ENCODE measurements at regions not wholly inside any gene's neighbourhood (a gene's known extent, or its start where the extent isn't known, plus 50 kb on each side); places are given as distances from the start of the nearest gene placed in this dataset.

DNA sequence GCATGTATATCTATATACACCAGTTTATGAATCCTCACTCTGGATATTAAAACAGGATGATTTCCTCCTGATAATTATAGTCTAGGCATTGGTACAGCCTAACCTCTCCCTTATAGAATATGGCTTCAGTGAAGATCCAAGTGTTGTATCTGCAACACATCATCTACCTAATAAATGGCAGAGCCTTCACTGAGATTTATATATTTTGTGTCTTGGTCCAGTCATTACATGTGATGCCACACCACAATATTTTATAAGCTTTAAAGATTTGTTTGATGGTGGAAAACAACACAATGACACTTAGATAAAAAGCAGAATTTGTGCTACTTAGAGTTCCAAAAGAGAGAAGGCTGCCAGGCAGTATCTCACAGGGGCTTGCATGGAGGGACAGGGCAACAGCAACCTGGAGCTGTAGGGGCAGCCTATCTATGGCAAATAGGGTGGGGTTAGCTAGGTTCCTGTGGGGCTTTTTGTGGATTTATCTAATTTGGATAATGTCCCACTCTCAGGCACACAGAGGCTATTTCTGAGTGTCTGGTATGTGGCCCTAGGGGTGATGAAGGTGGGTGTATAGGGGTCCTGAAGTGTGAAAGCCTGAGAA lies 1736.7 kb upstream of the PRR20A start:
- Histone ChIP-seq H3K36me3 (no peaks in the 10 kb centered on the region), H3K27me3 (replicated peaks in 1 of 7) (no peaks in the 10 kb centered on the region), H3K9me3 (peaks cover 0 to 6% (median 0%) of the 10 kb centered on the region in 8 donors), H3K4me1 (no peaks in the 10 kb centered on the region), H3K27ac (no peak overlapping the region), H3K4me3 (no peak overlapping the region)
- DNase-seq, result no peak
- TF ChIP-seq POLR2AphosphoS5 (IDR thresholded peaks at IDR 0.05), result no peak
- TF ChIP-seq, protein P1, sequence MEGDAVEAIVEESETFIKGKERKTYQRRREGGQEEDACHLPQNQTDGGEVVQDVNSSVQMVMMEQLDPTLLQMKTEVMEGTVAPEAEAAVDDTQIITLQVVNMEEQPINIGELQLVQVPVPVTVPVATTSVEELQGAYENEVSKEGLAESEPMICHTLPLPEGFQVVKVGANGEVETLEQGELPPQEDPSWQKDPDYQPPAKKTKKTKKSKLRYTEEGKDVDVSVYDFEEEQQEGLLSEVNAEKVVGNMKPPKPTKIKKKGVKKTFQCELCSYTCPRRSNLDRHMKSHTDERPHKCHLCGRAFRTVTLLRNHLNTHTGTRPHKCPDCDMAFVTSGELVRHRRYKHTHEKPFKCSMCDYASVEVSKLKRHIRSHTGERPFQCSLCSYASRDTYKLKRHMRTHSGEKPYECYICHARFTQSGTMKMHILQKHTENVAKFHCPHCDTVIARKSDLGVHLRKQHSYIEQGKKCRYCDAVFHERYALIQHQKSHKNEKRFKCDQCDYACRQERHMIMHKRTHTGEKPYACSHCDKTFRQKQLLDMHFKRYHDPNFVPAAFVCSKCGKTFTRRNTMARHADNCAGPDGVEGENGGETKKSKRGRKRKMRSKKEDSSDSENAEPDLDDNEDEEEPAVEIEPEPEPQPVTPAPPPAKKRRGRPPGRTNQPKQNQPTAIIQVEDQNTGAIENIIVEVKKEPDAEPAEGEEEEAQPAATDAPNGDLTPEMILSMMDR (IDR thresholded peaks at IDR 0.05 in 8 of 11, conservative IDR thresholded peaks at IDR 0.05 in 3 of 11), result no peak
- TF ChIP-seq POLR2A (IDR thresholded peaks at IDR 0.05), result no peak
- intact Hi-C loops (cut with DNase I; ENCODE audit: low total_unique reads), result no loop called here

DNA sequence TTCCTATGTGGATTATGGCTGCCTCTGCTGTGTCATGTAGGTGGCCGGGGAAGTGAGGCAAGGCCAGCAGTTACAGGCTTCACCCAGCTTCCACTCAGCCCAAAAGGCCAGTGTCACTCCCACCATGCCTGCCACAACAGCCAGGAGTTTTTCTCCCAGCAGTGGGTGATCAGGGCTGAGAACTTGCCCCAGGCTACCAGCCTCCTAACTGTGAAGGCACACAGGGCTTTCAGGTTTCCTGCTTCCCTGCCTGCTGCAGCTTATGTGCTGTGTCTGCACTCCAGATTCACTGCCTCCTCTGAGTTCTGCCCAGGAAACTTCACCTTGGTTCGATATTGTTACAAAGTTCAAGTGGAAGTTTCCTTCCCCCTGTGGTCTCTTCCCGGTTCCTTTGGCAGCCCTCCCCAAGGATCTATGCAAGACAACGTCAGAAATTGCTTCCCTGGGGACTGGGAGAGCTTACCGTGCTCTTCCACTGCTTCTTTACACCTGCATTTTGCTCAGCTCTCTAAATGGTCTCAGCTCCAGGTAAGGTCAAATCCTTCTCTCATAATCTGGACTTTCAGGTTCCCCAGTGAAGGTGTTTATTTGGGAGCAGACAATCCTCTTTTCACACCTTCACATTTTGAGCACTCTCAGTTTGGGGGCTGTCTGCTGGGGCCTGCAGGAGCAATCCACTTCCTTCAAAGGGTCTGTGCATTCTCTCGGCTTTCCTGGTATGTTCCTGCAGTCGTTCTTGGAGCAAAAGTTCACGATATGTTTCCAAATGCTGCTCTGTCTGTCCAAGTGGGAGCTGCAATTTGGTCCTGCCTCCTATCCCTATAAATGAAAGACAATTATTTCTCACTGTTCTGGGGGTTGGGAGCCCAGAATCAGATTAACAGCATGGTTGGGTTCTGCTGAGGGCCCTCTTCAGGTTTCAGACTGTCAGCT lies 1730.1 kb upstream of the PRR20A start:
- Histone ChIP-seq H3K9me3 (peaks cover 0 to 15% (median 0%) of the 10 kb centered on the region in 8 donors), H3K27ac (peak overlapping the region in 4 of 8 donors; percentile 15 to 66 (median 49)), H3K36me3 (no peaks in the 10 kb centered on the region), H3K4me1 (peaks cover 0 to 3% (median 0%) of the 10 kb centered on the region in 6 donors), H3K4me3 (peak overlapping the region in 4 of 8 donors; percentile 18 to 22 (median 20)), H3K27me3 (replicated peaks in 1 of 7) (no peaks in the 10 kb centered on the region)
- TF ChIP-seq POLR2AphosphoS5 (IDR thresholded peaks at IDR 0.05), result peak in 1 of 3 donors; percentile 27
- no peak for TF ChIP-seq POLR2A (IDR thresholded peaks at IDR 0.05)
- WGBS, 5 donors, result 27 to 42% (median 39%) methylated on average over 8 of the region's 8 CpGs
- peak; percentile 61 for DNase-seq
- intact Hi-C loops (cut with DNase I; ENCODE audit: low total_unique reads), result no loop called here

DNA sequence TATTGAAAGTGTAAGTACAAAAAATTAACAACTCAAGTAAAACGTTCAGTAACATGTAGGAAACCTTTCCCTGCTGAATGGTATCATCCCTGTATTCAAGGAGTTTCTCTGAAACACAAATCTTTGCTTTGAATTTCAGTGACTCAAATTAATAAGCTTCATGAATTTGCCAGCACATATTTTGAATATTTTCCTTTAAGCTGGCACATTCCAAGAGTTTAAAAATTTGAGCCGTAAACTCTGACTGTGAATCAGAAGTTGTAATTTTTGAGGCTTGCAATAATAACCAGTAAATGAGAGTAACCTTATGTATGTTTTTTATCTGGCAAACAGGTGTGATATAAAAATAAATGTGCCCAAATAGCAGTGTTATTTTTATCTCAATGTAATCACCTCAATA lies 1722.6 kb upstream of the PRR20A start:
- Histone ChIP-seq H3K9me3 (peaks cover 0 to 7% (median 0%) of the 10 kb centered on the region in 8 donors), H3K4me1 (no peaks in the 10 kb centered on the region), H3K4me3 (no peak overlapping the region), H3K27me3 (replicated peaks in 1 of 7) (no peaks in the 10 kb centered on the region), H3K36me3 (no peaks in the 10 kb centered on the region), H3K27ac (no peak overlapping the region)
- intact Hi-C loops (cut with DNase I; ENCODE audit: low total_unique reads), result no loop called here
- DNase-seq, result no peak
- TF ChIP-seq, protein P1 (IDR thresholded peaks at IDR 0.05 in 8 of 11, conservative IDR thresholded peaks at IDR 0.05 in 3 of 11), result no peak
- TF ChIP-seq POLR2A (IDR thresholded peaks at IDR 0.05), result no peak
- TF ChIP-seq POLR2AphosphoS5 (IDR thresholded peaks at IDR 0.05), result no peak
- WGBS, 5 donors, result 57 to 76% (median 61%) methylated on average over 2 of the region's 2 CpGs

DNA sequence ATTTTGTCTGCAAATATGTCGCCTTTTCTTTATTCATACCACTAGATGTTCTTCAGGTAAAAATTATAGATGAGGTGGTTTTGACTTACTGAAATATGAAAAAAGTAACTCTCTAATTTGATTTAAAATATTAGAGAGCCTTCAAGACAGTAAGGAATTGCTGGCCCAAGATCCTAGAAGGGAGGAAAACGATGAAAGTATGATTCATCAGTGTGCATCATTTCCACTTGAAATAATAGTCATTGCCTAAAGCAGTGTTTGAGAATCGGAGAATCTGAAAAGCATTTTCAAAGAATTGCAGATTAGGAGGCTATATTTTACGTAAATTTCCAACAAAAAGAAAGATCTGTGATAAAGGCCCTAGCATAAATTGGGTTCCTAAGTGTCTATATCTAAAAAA lies 1707.9 kb upstream of the PRR20A start:
- TF ChIP-seq, protein P1 (IDR thresholded peaks at IDR 0.05 in 8 of 11, conservative IDR thresholded peaks at IDR 0.05 in 3 of 11), result no peak
- TF ChIP-seq POLR2A (IDR thresholded peaks at IDR 0.05) (no peak), POLR2AphosphoS5 (IDR thresholded peaks at IDR 0.05) (no peak)

More for the DNA sequence above, 1707.9 kb upstream of the PRR20A start:
- Histone ChIP-seq H3K27ac (no peak overlapping the region), H3K9me3 (peaks cover 0 to 38% (median 19%) of the 10 kb centered on the region in 8 donors), H3K27me3 (replicated peaks in 1 of 7) (no peaks in the 10 kb centered on the region), H3K4me1 (no peaks in the 10 kb centered on the region), H3K4me3 (no peak overlapping the region), H3K36me3 (no peaks in the 10 kb centered on the region)
- no peak for DNase-seq
- intact Hi-C loops (cut with DNase I; ENCODE audit: low total_unique reads), result no loop called here
- WGBS, 5 donors, result 57 to 73% (median 65%) methylated on average over 4 of the region's 4 CpGs

All from spleen (tissue), 11 donors.